ENCODE measurements at regions not wholly inside any gene's neighbourhood (a gene's known extent, or its start where the extent isn't known, plus 50 kb on each side); places are given as distances from the start of the nearest gene placed in this dataset.

GRCh38 chr14:35223927-35224326, 68.3 kb upstream of the PSMA6 start:
- no peaks in the 10 kb centered on the region for H3K9me3 ChIP-seq (replicated peaks; ENCODE audit: insufficient read depth, low read length)
- H3K27ac ChIP-seq (ENCODE audit: low read length) = no peak overlapping the region
- no peak overlapping the region for H3K9ac ChIP-seq (ENCODE audit: low read length)
- no peaks in the 10 kb centered on the region for H3F3A ChIP-seq (ENCODE audit: insufficient read depth, low read length)
- no peak overlapping the region for H2AFZ ChIP-seq (ENCODE audit: low read length)
- no peaks in the 10 kb centered on the region for H4K20me1 ChIP-seq (ENCODE audit: insufficient read depth, low read length)
- no peak for DNase-seq
- H3K4me2 ChIP-seq (ENCODE audit: low read depth, low read length) = no peak overlapping the region
- H3K4me3 ChIP-seq (ENCODE audit: low read length) = no peak overlapping the region
- H3K27me3 ChIP-seq (replicated peaks; ENCODE audit: insufficient read depth, low read length) = no peaks in the 10 kb centered on the region
- H3K79me2 ChIP-seq (ENCODE audit: low read length) = no peaks in the 10 kb centered on the region
- TF ChIP-seq, protein P1, sequence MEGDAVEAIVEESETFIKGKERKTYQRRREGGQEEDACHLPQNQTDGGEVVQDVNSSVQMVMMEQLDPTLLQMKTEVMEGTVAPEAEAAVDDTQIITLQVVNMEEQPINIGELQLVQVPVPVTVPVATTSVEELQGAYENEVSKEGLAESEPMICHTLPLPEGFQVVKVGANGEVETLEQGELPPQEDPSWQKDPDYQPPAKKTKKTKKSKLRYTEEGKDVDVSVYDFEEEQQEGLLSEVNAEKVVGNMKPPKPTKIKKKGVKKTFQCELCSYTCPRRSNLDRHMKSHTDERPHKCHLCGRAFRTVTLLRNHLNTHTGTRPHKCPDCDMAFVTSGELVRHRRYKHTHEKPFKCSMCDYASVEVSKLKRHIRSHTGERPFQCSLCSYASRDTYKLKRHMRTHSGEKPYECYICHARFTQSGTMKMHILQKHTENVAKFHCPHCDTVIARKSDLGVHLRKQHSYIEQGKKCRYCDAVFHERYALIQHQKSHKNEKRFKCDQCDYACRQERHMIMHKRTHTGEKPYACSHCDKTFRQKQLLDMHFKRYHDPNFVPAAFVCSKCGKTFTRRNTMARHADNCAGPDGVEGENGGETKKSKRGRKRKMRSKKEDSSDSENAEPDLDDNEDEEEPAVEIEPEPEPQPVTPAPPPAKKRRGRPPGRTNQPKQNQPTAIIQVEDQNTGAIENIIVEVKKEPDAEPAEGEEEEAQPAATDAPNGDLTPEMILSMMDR (IDR thresholded peaks at IDR 0.05; ENCODE audit: low read length) = no peak
- no peak for TF ChIP-seq EZH2 (optimal IDR thresholded peaks at IDR 0.05; ENCODE audit: low read depth, low read length)
- no peak for TF ChIP-seq EZH2phosphoT487 (IDR thresholded peaks at IDR 0.05; ENCODE audit: low read length)
- no peaks in the 10 kb centered on the region for H3K36me3 ChIP-seq (replicated peaks; ENCODE audit: insufficient read depth, low read length)
- no peaks in the 10 kb centered on the region for H3K4me1 ChIP-seq (ENCODE audit: low read length)
- no peaks in the 10 kb centered on the region for H3K9me2 ChIP-seq (replicated peaks; ENCODE audit: insufficient read depth, low read length)

DNA sequence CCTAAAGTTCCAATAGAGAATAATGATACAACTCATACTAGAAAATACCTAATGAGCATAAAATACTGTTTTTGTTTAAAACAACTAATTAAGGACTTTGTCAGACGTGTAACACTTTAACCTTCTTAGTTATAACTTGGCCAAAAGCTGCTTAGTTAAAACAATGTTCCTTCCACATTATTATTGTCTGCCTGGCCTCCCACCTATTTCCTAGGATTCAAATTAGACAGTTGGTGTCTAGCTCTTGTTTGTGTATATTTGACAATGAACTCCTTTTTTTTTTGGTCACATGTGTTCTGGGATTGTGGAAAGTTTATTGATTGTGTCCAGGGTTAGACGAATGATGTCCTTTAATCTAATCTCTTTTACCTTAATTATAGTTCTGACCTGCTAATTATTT, 67.6 kb upstream of the PSMA6 start:
- H3K36me3 ChIP-seq (replicated peaks; ENCODE audit: insufficient read depth, low read length) = no peaks in the 10 kb centered on the region
- no peak overlapping the region for H3K4me3 ChIP-seq (ENCODE audit: low read length)
- no peak overlapping the region for H3K4me2 ChIP-seq (ENCODE audit: low read depth, low read length)
- H3K9me2 ChIP-seq (replicated peaks; ENCODE audit: insufficient read depth, low read length) = no peaks in the 10 kb centered on the region
- H3K27me3 ChIP-seq (replicated peaks; ENCODE audit: insufficient read depth, low read length) = no peaks in the 10 kb centered on the region
- no peak for DNase-seq
- no peaks in the 10 kb centered on the region for H4K20me1 ChIP-seq (ENCODE audit: insufficient read depth, low read length)
- H3F3A ChIP-seq (ENCODE audit: insufficient read depth, low read length) = no peaks in the 10 kb centered on the region
- TF ChIP-seq EZH2phosphoT487 (IDR thresholded peaks at IDR 0.05; ENCODE audit: low read length) (no peak), EZH2 (optimal IDR thresholded peaks at IDR 0.05; ENCODE audit: low read depth, low read length) (no peak)
- TF ChIP-seq, protein P1 (IDR thresholded peaks at IDR 0.05; ENCODE audit: low read length) = no peak
- no peaks in the 10 kb centered on the region for H3K4me1 ChIP-seq (ENCODE audit: low read length)
- H3K79me2 ChIP-seq (ENCODE audit: low read length) = no peaks in the 10 kb centered on the region
- no peak overlapping the region for H3K27ac ChIP-seq (ENCODE audit: low read length)
- H3K9ac ChIP-seq (ENCODE audit: low read length) = no peak overlapping the region
- no peaks in the 10 kb centered on the region for H3K9me3 ChIP-seq (replicated peaks; ENCODE audit: insufficient read depth, low read length)
- no peak overlapping the region for H2AFZ ChIP-seq (ENCODE audit: low read length)

- TF ChIP-seq EZH2phosphoT487 (IDR thresholded peaks at IDR 0.05; ENCODE audit: low read length) (no peak), EZH2 (optimal IDR thresholded peaks at IDR 0.05; ENCODE audit: low read depth, low read length) (no peak)
- TF ChIP-seq, protein P1 (IDR thresholded peaks at IDR 0.05; ENCODE audit: low read length) = peak; percentile 26
- no peak overlapping the region for H3K4me3 ChIP-seq (ENCODE audit: low read length)
- H3K9me3 ChIP-seq (replicated peaks; ENCODE audit: insufficient read depth, low read length) = no peaks in the 10 kb centered on the region
- no peaks in the 10 kb centered on the region for H3K9me2 ChIP-seq (replicated peaks; ENCODE audit: insufficient read depth, low read length)
- no peaks in the 10 kb centered on the region for H3K79me2 ChIP-seq (ENCODE audit: low read length)
- H2AFZ ChIP-seq (ENCODE audit: low read length) = no peak overlapping the region
- no peak overlapping the region for H3K4me2 ChIP-seq (ENCODE audit: low read depth, low read length)
- H3K27ac ChIP-seq (ENCODE audit: low read length) = no peak overlapping the region
- no peaks in the 10 kb centered on the region for H3K27me3 ChIP-seq (replicated peaks; ENCODE audit: insufficient read depth, low read length)
- no peak overlapping the region for H3K9ac ChIP-seq (ENCODE audit: low read length)
- H3K36me3 ChIP-seq (replicated peaks; ENCODE audit: insufficient read depth, low read length) = no peaks in the 10 kb centered on the region
- DNase-seq = peak; percentile 18
- H3K4me1 ChIP-seq (ENCODE audit: low read length) = no peaks in the 10 kb centered on the region
- no peaks in the 10 kb centered on the region for H3F3A ChIP-seq (ENCODE audit: insufficient read depth, low read length)
- H4K20me1 ChIP-seq (ENCODE audit: insufficient read depth, low read length) = no peaks in the 10 kb centered on the region
Observed at GRCh38 chr14:35229084-35229791, 62.9 kb upstream of the PSMA6 start.

Data from MM.1S (cell line).